SJSA1 (cell line): ENCODE measurements at regions not wholly inside any gene's neighbourhood (a gene's known extent, or its start where the extent isn't known, plus 50 kb on each side); places are given as distances from the start of the nearest gene placed in this dataset.

ENCODE experiments used
- DNase-seq, 2 experiments: peaks; one replicate each; pipeline ENCODE4 v3.0.0-alpha.2; 2015 to 2020; ENCODE audit warnings: low spot score in 2 of 2, low read depth in 1 of 2
- H3K27ac ChIP-seq: fragments of 250-450 bp; sonication (Bioruptor Pico); 2 replicates; pipeline ENCODE4 v1.5.1; 2020; ENCODE audit warnings: mild to moderate bottlenecking, moderate library complexity
- H3K27me3 ChIP-seq: fragments of 250-450 bp; sonication (Bioruptor Pico); replicated peaks from 2 replicates; pipeline ENCODE4 v1.5.1; 2020; ENCODE audit warnings: mild to moderate bottlenecking, moderate library complexity
- H3K36me3 ChIP-seq: fragments of 250-450 bp; sonication (Bioruptor Pico); 2 replicates; pipeline ENCODE4 v1.5.1; 2020; ENCODE audit warnings: mild to moderate bottlenecking
- H3K4me1 ChIP-seq: fragments of 250-450 bp; sonication (Bioruptor Pico); replicated peaks from 2 replicates; pipeline ENCODE4 v1.6.1; 2021; ENCODE audit warnings: mild to moderate bottlenecking
- H3K4me3 ChIP-seq: fragments of 250-450 bp; sonication (Bioruptor Pico); 2 replicates; pipeline ENCODE4 v1.5.1; 2020; ENCODE audit warnings: mild to moderate bottlenecking
- H3K9me3 ChIP-seq: fragments of 250-450 bp; sonication (Bioruptor Pico); replicated peaks from 2 replicates; pipeline ENCODE4 v1.5.1; 2020; ENCODE audit warnings: mild to moderate bottlenecking

DNA sequence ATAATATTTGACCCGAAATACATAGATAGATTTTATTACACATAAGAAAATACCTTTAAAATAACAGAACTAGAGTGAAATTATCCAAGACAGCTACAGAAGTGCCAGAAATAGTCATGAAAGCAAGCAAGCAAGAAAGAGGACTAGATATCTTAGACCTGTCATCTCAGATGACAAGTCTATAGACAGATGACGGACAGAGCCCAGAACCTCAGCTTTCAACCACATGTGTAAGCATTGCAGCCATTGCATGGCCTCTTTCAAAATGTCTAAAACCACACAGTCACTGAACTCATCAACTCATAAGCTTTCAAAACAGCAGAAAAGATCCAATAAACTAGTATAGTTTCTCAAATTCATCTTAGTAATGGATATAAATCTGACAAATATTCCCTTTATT lies 59.8 kb upstream of the FHIT start:
- no peak overlapping the region for H3K27ac ChIP-seq
- H3K9me3 ChIP-seq: no peaks in the 10 kb centered on the region
- no peaks in the 10 kb centered on the region for H3K36me3 ChIP-seq
- no peaks in the 10 kb centered on the region for H3K4me1 ChIP-seq
- H3K27me3 ChIP-seq: no peaks in the 10 kb centered on the region
- no peak overlapping the region for H3K4me3 ChIP-seq
- DNase-seq: no peak

- Histone ChIP-seq H3K4me3 (no peak overlapping the region), H3K4me1 (no peaks in the 10 kb centered on the region), H3K27ac (no peak overlapping the region), H3K9me3 (no peaks in the 10 kb centered on the region), H3K27me3 (no peaks in the 10 kb centered on the region), H3K36me3 (no peaks in the 10 kb centered on the region)
- DNase-seq: no peak
These were observed 64.6 kb upstream of the FHIT start for GRCh38 chr3:61315871-61316270.

GRCh38 chr3:61323094-61323493 lies 71.8 kb upstream of the FHIT start:
- no peaks in the 10 kb centered on the region for H3K9me3 ChIP-seq
- H3K36me3 ChIP-seq: no peaks in the 10 kb centered on the region
- H3K4me3 ChIP-seq: no peak overlapping the region
- no peaks in the 10 kb centered on the region for H3K27me3 ChIP-seq
- no peak overlapping the region for H3K27ac ChIP-seq
- no peaks in the 10 kb centered on the region for H3K4me1 ChIP-seq
- DNase-seq: no peak

DNA sequence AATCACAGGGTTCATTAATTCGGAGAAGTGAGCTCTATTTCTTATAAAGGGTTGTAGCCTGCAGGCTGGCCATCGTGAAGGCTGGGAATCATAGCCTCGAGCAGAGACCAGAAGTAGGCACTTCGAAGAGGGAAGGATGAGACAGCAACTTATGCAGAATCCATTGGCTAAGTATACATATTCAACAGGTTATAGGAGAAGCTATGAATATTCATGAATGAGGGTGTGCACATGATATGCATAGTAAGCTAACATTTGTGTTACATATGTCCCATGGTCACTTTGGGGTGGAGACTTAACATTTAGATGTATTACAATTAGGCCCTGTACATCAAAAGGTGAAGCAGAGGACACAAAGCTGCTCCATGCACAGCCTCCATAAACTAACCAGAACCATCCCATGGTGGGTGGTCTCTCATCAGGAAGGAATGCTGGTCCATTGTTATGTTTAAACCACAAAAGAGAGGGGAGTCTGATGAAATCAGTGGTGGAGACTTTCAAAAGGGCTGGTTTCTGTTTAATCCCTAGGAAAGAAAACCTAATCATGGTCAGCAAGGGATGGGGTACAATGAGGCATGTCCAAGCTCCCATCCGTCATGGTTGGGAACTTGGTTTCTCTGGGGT lies 80.8 kb upstream of the FHIT start:
- Histone ChIP-seq H3K4me1 (peaks cover 24% of the 10 kb centered on the region), H3K36me3 (no peaks in the 10 kb centered on the region), H3K9me3 (peaks cover 4% of the 10 kb centered on the region; the same call in 1 of the 2 replicates), H3K27ac (peak overlapping the region; percentile 83), H3K27me3 (no peaks in the 10 kb centered on the region), H3K4me3 (no peak overlapping the region)
- peak; percentile 52 to 72 for DNase-seq

- H3K4me1 ChIP-seq: peaks cover 24% of the 10 kb centered on the region
- no peaks in the 10 kb centered on the region for H3K36me3 ChIP-seq
- H3K4me3 ChIP-seq: no peak overlapping the region
- peak overlapping the region; percentile 83 for H3K27ac ChIP-seq
- H3K27me3 ChIP-seq: no peaks in the 10 kb centered on the region
- peaks cover 4% of the 10 kb centered on the region; the same call in 1 of the 2 replicates for H3K9me3 ChIP-seq
- peak in 1 of 2 experiments; percentile 40 for DNase-seq
These were observed 82.1 kb upstream of the FHIT start for GRCh38 chr3:61333192-61333961.

GRCh38 chr3:61334783-61335182 lies 83.5 kb upstream of the FHIT start:
- Histone ChIP-seq H3K4me3 (no peak overlapping the region), H3K27ac (no peak overlapping the region), H3K27me3 (no peaks in the 10 kb centered on the region), H3K36me3 (no peaks in the 10 kb centered on the region), H3K4me1 (peaks cover 24% of the 10 kb centered on the region), H3K9me3 (peaks cover 4% of the 10 kb centered on the region; the same call in 1 of the 2 replicates)
- DNase-seq: no peak

DNA sequence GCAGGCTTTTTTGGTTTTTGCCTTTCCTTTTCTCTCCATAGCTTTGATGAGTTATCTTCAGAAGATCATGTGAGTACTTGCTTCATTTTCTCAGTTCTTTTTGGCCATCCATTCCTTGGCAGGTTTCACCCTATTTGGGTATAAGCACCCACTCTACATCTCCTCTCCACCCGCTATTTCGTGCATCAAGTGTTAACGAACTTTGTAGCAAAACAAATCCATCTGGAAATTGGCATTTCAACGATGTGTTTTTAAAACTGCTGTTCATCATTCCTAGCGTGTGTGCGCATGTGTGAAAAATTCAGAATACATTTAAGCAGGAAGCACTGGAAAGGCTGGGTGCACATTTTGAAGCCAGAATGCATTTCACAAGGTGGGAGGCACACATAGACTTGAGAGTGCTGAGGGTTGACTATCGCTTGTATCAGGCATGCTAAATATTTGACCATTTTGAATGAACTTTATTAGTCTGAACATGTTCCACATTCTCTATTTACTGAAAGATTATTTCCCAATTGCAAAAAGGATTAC lies 89.7 kb upstream of the FHIT start:
- DNase-seq: no peak
- Histone ChIP-seq H3K9me3 (no peaks in the 10 kb centered on the region), H3K4me1 (no peaks in the 10 kb centered on the region), H3K36me3 (no peaks in the 10 kb centered on the region), H3K27ac (no peak overlapping the region), H3K4me3 (no peak overlapping the region), H3K27me3 (no peaks in the 10 kb centered on the region)

DNA sequence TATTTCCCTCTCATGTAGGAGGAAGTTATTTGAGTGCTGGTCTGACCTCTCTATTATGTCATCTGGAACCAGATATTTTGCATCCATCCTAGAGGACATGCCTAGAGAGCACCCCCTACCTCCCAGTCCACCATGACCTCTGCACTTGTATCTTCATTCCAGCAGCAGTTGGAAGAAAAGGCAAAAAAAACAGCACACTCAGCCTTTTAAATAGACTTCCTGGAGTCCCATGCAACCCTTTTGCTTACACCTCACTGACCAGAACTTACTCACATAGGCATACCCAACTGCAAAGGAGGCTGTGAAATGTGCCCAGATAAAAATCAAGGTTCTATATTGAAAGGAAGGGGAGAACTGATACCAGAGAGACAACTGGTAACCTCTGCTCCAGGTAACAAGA lies 92.3 kb upstream of the FHIT start:
- Histone ChIP-seq H3K27me3 (no peaks in the 10 kb centered on the region), H3K27ac (no peak overlapping the region), H3K9me3 (no peaks in the 10 kb centered on the region), H3K4me3 (no peak overlapping the region), H3K4me1 (no peaks in the 10 kb centered on the region), H3K36me3 (no peaks in the 10 kb centered on the region)
- no peak for DNase-seq

DNA sequence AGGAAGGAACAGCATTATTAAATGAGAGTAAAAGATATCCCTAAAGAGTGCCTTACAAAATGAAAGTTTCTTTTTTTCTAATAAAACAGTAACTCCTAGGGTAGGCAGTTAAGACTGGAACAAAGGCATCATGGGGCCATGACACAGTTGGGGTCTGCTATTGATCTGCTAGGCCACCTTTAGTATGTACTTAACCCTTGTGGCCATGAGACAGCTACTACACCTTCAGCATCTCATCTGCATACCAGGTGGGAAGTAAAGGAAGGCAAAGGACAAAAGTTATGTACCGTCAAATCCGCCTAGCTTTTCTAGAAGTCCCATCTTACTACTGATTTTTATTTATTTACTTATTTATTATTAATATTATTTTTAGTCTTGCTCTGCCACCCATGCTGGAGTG lies 93.8 kb upstream of the FHIT start:
- no peak for DNase-seq
- Histone ChIP-seq H3K4me1 (no peaks in the 10 kb centered on the region), H3K27me3 (no peaks in the 10 kb centered on the region), H3K27ac (no peak overlapping the region), H3K9me3 (no peaks in the 10 kb centered on the region), H3K36me3 (no peaks in the 10 kb centered on the region), H3K4me3 (no peak overlapping the region)

DNA sequence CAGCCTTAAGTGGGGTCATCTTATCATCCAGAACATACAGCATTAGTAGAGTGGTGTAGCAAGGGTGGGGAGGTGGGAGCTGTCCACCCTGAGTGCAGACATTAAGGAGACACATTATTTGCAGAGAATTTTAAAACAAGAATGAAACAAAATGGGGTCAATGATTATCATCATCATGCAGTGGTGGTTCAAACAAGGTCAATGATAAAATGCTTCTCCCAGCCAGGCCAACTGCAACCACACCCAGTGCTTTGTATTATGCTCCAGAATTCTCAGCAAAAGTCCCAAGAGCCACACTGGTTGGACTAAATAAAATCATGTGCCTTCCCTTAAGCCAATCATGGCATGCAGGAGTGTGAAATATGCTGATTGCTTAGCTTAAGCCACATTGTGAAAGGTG lies 96.7 kb upstream of the FHIT start:
- no peaks in the 10 kb centered on the region for H3K36me3 ChIP-seq

GRCh38 chr3:61349717-61350116 lies 98.5 kb upstream of the FHIT start:
- no peaks in the 10 kb centered on the region for H3K4me1 ChIP-seq
- H3K9me3 ChIP-seq: no peaks in the 10 kb centered on the region
- H3K4me3 ChIP-seq: no peak overlapping the region
- no peaks in the 10 kb centered on the region for H3K27me3 ChIP-seq
- DNase-seq: no peak
- no peaks in the 10 kb centered on the region for H3K36me3 ChIP-seq
- no peak overlapping the region for H3K27ac ChIP-seq

More for the DNA sequence above, 96.7 kb upstream of the FHIT start:
- DNase-seq: no peak
- no peaks in the 10 kb centered on the region for H3K9me3 ChIP-seq
- H3K27me3 ChIP-seq: no peaks in the 10 kb centered on the region
- H3K4me1 ChIP-seq: no peaks in the 10 kb centered on the region
- H3K27ac ChIP-seq: no peak overlapping the region
- H3K4me3 ChIP-seq: no peak overlapping the region

DNA sequence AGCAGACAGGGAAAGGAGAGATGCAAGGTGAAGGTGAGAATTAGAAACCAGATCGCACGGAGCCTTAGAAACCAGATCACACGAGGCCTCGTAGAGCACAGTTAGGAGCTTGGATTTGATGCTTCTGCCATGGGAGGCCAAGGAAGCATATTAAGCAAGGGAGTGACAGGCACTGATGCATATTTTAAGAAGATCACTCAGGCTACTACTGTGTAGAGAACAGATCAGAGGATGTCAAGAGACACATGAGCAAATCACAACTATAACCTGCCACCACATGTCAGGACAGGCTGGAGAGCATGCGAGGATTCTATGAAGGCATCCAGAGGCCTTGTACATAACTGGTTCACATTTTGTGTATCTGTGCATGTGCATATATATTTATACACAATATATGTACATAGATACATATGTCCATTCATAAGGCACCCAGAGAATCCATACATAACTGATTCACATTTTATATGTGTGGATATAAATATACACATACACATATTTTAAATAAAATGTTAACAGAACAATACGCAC lies 99.6 kb upstream of the FHIT start:
- Histone ChIP-seq H3K36me3 (no peaks in the 10 kb centered on the region), H3K4me1 (no peaks in the 10 kb centered on the region), H3K4me3 (no peak overlapping the region), H3K27me3 (no peaks in the 10 kb centered on the region), H3K9me3 (no peaks in the 10 kb centered on the region), H3K27ac (no peak overlapping the region)
- no peak for DNase-seq

GRCh38 chr3:61352306-61352705 lies 101.1 kb upstream of the FHIT start:
- DNase-seq: no peak
- no peaks in the 10 kb centered on the region for H3K36me3 ChIP-seq
- H3K4me1 ChIP-seq: no peaks in the 10 kb centered on the region
- no peaks in the 10 kb centered on the region for H3K27me3 ChIP-seq
- no peaks in the 10 kb centered on the region for H3K9me3 ChIP-seq
- no peak overlapping the region for H3K4me3 ChIP-seq
- no peak overlapping the region for H3K27ac ChIP-seq

GRCh38 chr3:61353382-61353781 lies 102.1 kb upstream of the FHIT start:
- H3K27me3 ChIP-seq: no peaks in the 10 kb centered on the region
- H3K9me3 ChIP-seq: no peaks in the 10 kb centered on the region
- H3K4me1 ChIP-seq: no peaks in the 10 kb centered on the region
- H3K4me3 ChIP-seq: no peak overlapping the region
- no peak overlapping the region for H3K27ac ChIP-seq
- no peaks in the 10 kb centered on the region for H3K36me3 ChIP-seq
- no peak for DNase-seq
